ENCODE measurements at regions not wholly inside any gene's neighbourhood (a gene's known extent, or its start where the extent isn't known, plus 50 kb on each side); places are given as distances from the start of the nearest gene placed in this dataset.

- no peak overlapping the region for H3K4me3 Mint-ChIP-seq
- H3K27me3 Mint-ChIP-seq, result peaks cover 16% of the 10 kb centered on the region
- no peaks in the 10 kb centered on the region for H3K36me3 Mint-ChIP-seq
- no peaks in the 10 kb centered on the region for H3K4me1 Mint-ChIP-seq (ENCODE audit: low read depth)
- H3K27ac Mint-ChIP-seq, result no peak overlapping the region
- H3K9me3 Mint-ChIP-seq (ENCODE audit: low read depth), result no peaks in the 10 kb centered on the region
Measured at GRCh38 chr4:154003378-154003777, 214.5 kb upstream of the SFRP2 start.

- Mint-ChIP-seq H3K27ac (no peak overlapping the region), H3K4me1 (ENCODE audit: low read depth) (no peaks in the 10 kb centered on the region), H3K36me3 (peaks cover 1% of the 10 kb centered on the region), H3K27me3 (peaks cover 21% of the 10 kb centered on the region), H3K9me3 (ENCODE audit: low read depth) (peaks cover 7% of the 10 kb centered on the region), H3K4me3 (no peak overlapping the region)
Measured at GRCh38 chr4:154001193-154001592, 212.3 kb upstream of the SFRP2 start.

GRCh38 chr4:153997516-153997915, 208.6 kb upstream of the SFRP2 start:
- H3K36me3 Mint-ChIP-seq, result peaks cover 3% of the 10 kb centered on the region
- H3K27ac Mint-ChIP-seq, result no peak overlapping the region
- H3K9me3 Mint-ChIP-seq (ENCODE audit: low read depth), result peaks cover 12% of the 10 kb centered on the region
- H3K4me3 Mint-ChIP-seq, result no peak overlapping the region
- H3K27me3 Mint-ChIP-seq, result peaks cover 26% of the 10 kb centered on the region
- H3K4me1 Mint-ChIP-seq (ENCODE audit: low read depth), result no peaks in the 10 kb centered on the region

GRCh38 chr4:153989505-153989904, 200.6 kb upstream of the SFRP2 start:
- Mint-ChIP-seq H3K9me3 (ENCODE audit: low read depth) (peaks cover 3% of the 10 kb centered on the region), H3K27me3 (peaks cover 13% of the 10 kb centered on the region), H3K27ac (no peak overlapping the region)

DNA sequence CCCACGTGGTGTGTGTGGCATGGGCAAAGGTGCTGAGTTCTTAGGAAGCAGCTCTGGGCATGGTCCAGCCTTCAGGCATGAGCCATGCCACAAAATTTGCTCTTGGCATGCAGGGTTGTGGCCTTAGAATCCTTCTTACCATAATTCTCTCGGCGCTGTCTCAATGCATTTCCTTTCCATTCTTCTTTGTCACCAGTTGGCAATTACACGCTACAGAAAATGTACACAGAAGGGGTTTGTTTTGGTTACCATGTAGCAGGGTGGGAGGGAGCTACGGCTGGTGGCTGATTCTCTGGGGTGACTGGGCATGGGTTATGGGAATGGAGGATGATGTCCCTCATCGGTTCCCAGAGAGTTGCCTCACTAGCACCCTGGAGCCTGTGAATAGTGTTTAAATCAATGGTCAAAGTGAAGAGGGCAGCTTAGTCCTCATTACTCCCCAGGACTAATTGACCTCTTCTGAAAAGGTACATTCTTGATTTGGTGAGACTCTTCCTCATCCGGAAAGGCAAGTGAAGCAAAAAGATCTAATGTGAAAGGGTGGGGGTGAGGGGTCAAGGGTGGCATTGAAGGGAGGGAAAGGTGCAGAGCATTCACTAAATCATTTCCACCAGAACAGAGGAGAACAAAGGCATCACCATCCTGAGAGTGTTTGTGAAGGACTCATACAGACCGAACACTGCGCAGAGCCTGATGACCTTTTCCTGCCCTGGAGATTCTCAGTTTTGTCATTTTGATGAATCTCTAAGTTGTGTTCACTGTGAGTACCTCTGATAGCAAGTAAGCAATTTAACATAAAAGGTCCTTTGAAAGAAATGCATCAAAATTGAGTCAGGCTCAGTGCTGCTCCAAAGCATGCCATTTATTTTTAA, 199.8 kb upstream of the SFRP2 start:
- no peaks in the 10 kb centered on the region for H3K36me3 Mint-ChIP-seq
- no peaks in the 10 kb centered on the region for H3K4me1 Mint-ChIP-seq (ENCODE audit: low read depth)
- H3K27ac Mint-ChIP-seq, result no peak overlapping the region
- H3K4me3 Mint-ChIP-seq, result no peak overlapping the region
- H3K9me3 Mint-ChIP-seq (ENCODE audit: low read depth), result peaks cover 3% of the 10 kb centered on the region
- peaks cover 13% of the 10 kb centered on the region for H3K27me3 Mint-ChIP-seq

More at GRCh38 chr4:153989505-153989904, 200.6 kb upstream of the SFRP2 start:
- H3K4me1 Mint-ChIP-seq (ENCODE audit: low read depth), result no peaks in the 10 kb centered on the region
- H3K36me3 Mint-ChIP-seq, result no peaks in the 10 kb centered on the region
- no peak overlapping the region for H3K4me3 Mint-ChIP-seq

GRCh38 chr4:153987291-153987690, 198.4 kb upstream of the SFRP2 start:
- Mint-ChIP-seq H3K4me3 (no peak overlapping the region), H3K27me3 (peaks cover 13% of the 10 kb centered on the region), H3K36me3 (no peaks in the 10 kb centered on the region), H3K27ac (no peak overlapping the region), H3K9me3 (ENCODE audit: low read depth) (peaks cover 3% of the 10 kb centered on the region), H3K4me1 (ENCODE audit: low read depth) (no peaks in the 10 kb centered on the region)

GRCh38 chr4:153976954-153977353, 188.1 kb upstream of the SFRP2 start:
- Mint-ChIP-seq H3K9me3 (ENCODE audit: low read depth) (peaks cover 22% of the 10 kb centered on the region), H3K36me3 (peaks cover 14% of the 10 kb centered on the region), H3K4me1 (ENCODE audit: low read depth) (no peaks in the 10 kb centered on the region), H3K27ac (no peak overlapping the region), H3K4me3 (no peak overlapping the region), H3K27me3 (peaks cover 5% of the 10 kb centered on the region)

- Mint-ChIP-seq H3K4me3 (no peak overlapping the region), H3K9me3 (ENCODE audit: low read depth) (peaks cover 22% of the 10 kb centered on the region), H3K27me3 (no peaks in the 10 kb centered on the region), H3K36me3 (peaks cover 12% of the 10 kb centered on the region), H3K4me1 (ENCODE audit: low read depth) (no peaks in the 10 kb centered on the region), H3K27ac (no peak overlapping the region)
Measured at GRCh38 chr4:153974452-153974851, 185.6 kb upstream of the SFRP2 start.

DNA sequence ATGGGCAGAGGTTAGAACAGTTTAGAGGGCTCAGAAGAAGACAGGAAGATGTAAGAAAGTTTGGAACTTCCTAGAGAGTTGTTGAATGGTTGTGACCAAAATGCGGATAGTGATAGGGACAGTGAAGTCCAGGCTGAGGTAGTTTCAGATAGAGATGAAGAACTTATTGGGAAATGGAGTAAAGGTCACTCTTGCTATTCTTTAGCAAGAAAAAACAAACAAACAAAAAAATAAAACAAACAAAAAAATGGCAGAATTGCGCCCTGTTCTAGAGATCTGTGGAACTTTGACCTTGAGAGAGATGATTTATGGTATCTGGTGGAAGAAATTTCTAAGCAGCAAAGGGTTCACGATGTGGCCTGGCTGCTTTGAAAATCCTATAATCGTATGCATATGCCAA, 185.1 kb upstream of the SFRP2 start:
- Mint-ChIP-seq H3K36me3 (peaks cover 12% of the 10 kb centered on the region), H3K4me3 (no peak overlapping the region), H3K4me1 (ENCODE audit: low read depth) (no peaks in the 10 kb centered on the region), H3K27ac (no peak overlapping the region), H3K9me3 (ENCODE audit: low read depth) (peaks cover 22% of the 10 kb centered on the region), H3K27me3 (no peaks in the 10 kb centered on the region)

DNA sequence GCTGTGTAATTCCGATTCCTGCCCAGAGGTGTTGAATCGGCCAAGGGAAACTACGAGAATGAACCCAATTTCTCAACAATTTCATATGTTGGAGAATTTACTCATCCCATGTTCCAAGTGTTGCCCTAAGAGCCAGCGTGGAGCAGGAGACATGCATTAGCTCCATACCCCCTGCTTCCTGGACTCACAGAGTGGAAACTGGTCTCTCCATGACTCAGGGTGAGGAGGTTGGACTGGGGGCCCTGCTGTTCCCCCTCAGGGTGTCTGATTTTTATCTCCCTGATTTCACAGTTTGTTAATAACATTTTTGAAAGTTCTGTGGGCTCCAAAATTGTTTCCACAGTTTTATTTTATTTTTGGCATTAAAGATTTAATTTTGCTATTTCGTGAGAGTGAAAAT, 183.0 kb upstream of the SFRP2 start:
- peaks cover 22% of the 10 kb centered on the region for H3K9me3 Mint-ChIP-seq (ENCODE audit: low read depth)
- peaks cover 12% of the 10 kb centered on the region for H3K36me3 Mint-ChIP-seq
- no peaks in the 10 kb centered on the region for H3K27me3 Mint-ChIP-seq
- no peak overlapping the region for H3K4me3 Mint-ChIP-seq
- no peak overlapping the region for H3K27ac Mint-ChIP-seq
- no peaks in the 10 kb centered on the region for H3K4me1 Mint-ChIP-seq (ENCODE audit: low read depth)

DNA sequence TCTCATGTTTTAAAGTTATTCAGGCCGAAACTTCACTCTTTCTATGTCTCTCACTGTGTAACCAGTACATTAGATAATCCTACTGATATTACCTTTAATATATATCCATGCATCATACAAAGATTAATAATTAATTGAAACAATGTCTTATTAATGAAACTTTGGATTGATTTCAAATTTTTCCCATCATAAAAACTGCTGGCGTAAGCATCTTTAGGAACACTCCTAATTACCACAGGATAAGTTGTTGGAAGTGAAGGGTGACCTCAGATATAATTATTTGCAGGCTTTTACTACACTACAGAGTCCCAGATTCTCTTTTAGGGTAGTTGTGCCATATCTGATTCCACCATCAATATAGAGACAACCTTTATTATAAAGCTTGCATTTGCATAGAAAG, 181.3 kb upstream of the SFRP2 start:
- peaks cover 9% of the 10 kb centered on the region for H3K36me3 Mint-ChIP-seq
- H3K9me3 Mint-ChIP-seq (ENCODE audit: low read depth), result peaks cover 13% of the 10 kb centered on the region
- no peaks in the 10 kb centered on the region for H3K4me1 Mint-ChIP-seq (ENCODE audit: low read depth)

GRCh38 chr4:153969542-153969941, 180.7 kb upstream of the SFRP2 start:
- peaks cover 9% of the 10 kb centered on the region for H3K9me3 Mint-ChIP-seq (ENCODE audit: low read depth)
- no peaks in the 10 kb centered on the region for H3K27me3 Mint-ChIP-seq
- no peak overlapping the region for H3K27ac Mint-ChIP-seq
- H3K4me3 Mint-ChIP-seq, result no peak overlapping the region
- peaks cover 6% of the 10 kb centered on the region for H3K36me3 Mint-ChIP-seq
- no peaks in the 10 kb centered on the region for H3K4me1 Mint-ChIP-seq (ENCODE audit: low read depth)

More for the DNA sequence above, 181.3 kb upstream of the SFRP2 start:
- Mint-ChIP-seq H3K27ac (no peak overlapping the region), H3K27me3 (no peaks in the 10 kb centered on the region), H3K4me3 (no peak overlapping the region)

- Mint-ChIP-seq H3K9me3 (ENCODE audit: low read depth) (no peaks in the 10 kb centered on the region), H3K27ac (no peak overlapping the region), H3K36me3 (no peaks in the 10 kb centered on the region), H3K27me3 (no peaks in the 10 kb centered on the region), H3K4me3 (no peak overlapping the region), H3K4me1 (ENCODE audit: low read depth) (peaks cover 3% of the 10 kb centered on the region)
Measured at GRCh38 chr4:153966641-153967040, 177.8 kb upstream of the SFRP2 start.

DNA sequence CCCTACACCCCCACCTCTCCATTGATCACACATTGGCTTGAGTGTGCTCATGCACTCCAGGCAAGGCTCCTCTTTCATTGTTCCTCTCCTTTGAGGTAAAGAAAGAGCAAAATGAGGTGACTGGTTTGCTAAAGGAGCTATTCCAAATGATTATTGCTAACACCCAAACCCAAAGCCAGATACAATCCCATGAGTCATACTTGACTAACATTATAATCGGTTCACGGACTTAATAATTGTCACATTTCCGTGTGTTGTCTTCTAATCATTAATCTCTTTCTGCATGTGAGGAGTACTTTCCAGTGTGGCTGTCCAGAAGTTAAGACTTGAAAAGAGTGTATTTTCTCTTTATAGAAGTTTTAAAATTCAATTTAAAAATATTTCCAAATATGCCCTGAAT, 174.3 kb upstream of the SFRP2 start:
- no peaks in the 10 kb centered on the region for H3K27me3 Mint-ChIP-seq
- H3K27ac Mint-ChIP-seq, result no peak overlapping the region
- H3K36me3 Mint-ChIP-seq, result no peaks in the 10 kb centered on the region
- H3K4me1 Mint-ChIP-seq (ENCODE audit: low read depth), result peaks cover 4% of the 10 kb centered on the region
- H3K9me3 Mint-ChIP-seq (ENCODE audit: low read depth), result no peaks in the 10 kb centered on the region
- no peak overlapping the region for H3K4me3 Mint-ChIP-seq

GRCh38 chr4:153962311-153963039, 173.6 kb upstream of the SFRP2 start:
- H3K27ac Mint-ChIP-seq, result no peak overlapping the region
- no peak overlapping the region for H3K4me3 Mint-ChIP-seq
- no peaks in the 10 kb centered on the region for H3K27me3 Mint-ChIP-seq
- H3K9me3 Mint-ChIP-seq (ENCODE audit: low read depth), result no peaks in the 10 kb centered on the region
- H3K4me1 Mint-ChIP-seq (ENCODE audit: low read depth), result peaks cover 4% of the 10 kb centered on the region
- no peaks in the 10 kb centered on the region for H3K36me3 Mint-ChIP-seq
